GM19328 (cell line): ENCODE measurements at regions not wholly inside any gene's neighbourhood (a gene's known extent, or its start where the extent isn't known, plus 50 kb on each side); places are given as distances from the start of the nearest gene placed in this dataset.

Experiments
- ATAC-seq: cut with Tn5 transposase; IDR thresholded peaks from one replicate; pipeline ENCODE4 v1.9.1; 2021; ENCODE audit warnings: mild to moderate bottlenecking, moderate library complexity; ENCODE audit not compliant: unreplicated experiment

- ATAC-seq, result no peak
Measured at GRCh38 chr6:143621876-143622605, 55.7 kb upstream of the PHACTR2 start.

GRCh38 chr6:143621159-143621873, 56.4 kb upstream of the PHACTR2 start:
- no peak for ATAC-seq

GRCh38 chr6:143620447-143620846, 57.3 kb upstream of the PHACTR2 start:
- no peak for ATAC-seq

GRCh38 chr6:143619824-143620401, 57.9 kb upstream of the PHACTR2 start:
- ATAC-seq, result no peak

GRCh38 chr6:143616741-143617140, 61.0 kb upstream of the PHACTR2 start:
- ATAC-seq, result no peak

- no peak for ATAC-seq
Measured at GRCh38 chr6:143615785-143616184, 62.0 kb upstream of the PHACTR2 start.

- no peak for ATAC-seq
Measured at GRCh38 chr6:143614235-143614634, 63.5 kb upstream of the PHACTR2 start.

- no peak for ATAC-seq
Measured at GRCh38 chr6:143613749-143614148, 64.0 kb upstream of the PHACTR2 start.

- no peak for ATAC-seq
Measured at GRCh38 chr6:143612186-143612585, 65.6 kb upstream of the PHACTR2 start.

- ATAC-seq, result no peak
Measured at GRCh38 chr6:143611580-143611979, 66.2 kb upstream of the PHACTR2 start.

GRCh38 chr6:143609972-143610371, 67.8 kb upstream of the PHACTR2 start:
- no peak for ATAC-seq

- no peak for ATAC-seq
Measured at GRCh38 chr6:143609501-143609900, 68.3 kb upstream of the PHACTR2 start.

- ATAC-seq, result no peak
Measured at GRCh38 chr6:143608906-143609305, 68.9 kb upstream of the PHACTR2 start.

- no peak for ATAC-seq
Measured at GRCh38 chr6:143607974-143608373, 69.8 kb upstream of the PHACTR2 start.

- ATAC-seq, result no peak
Measured at GRCh38 chr6:143607168-143607567, 70.6 kb upstream of the PHACTR2 start.

GRCh38 chr6:143605906-143606521, 71.8 kb upstream of the PHACTR2 start:
- no peak for ATAC-seq

- ATAC-seq, result no peak
Measured at GRCh38 chr6:143603455-143603854, 74.3 kb upstream of the PHACTR2 start.

GRCh38 chr6:143601504-143601903, 76.3 kb upstream of the PHACTR2 start:
- ATAC-seq, result no peak

GRCh38 chr6:143600821-143601220, 76.9 kb upstream of the PHACTR2 start:
- no peak for ATAC-seq

GRCh38 chr6:143598466-143599080, 79.2 kb upstream of the PHACTR2 start:
- ATAC-seq, result no peak

GRCh38 chr6:143596866-143597265, 80.9 kb upstream of the PHACTR2 start:
- no peak for ATAC-seq
